ENCODE measurements at regions not wholly inside any gene's neighbourhood (a gene's known extent, or its start where the extent isn't known, plus 50 kb on each side); places are given as distances from the start of the nearest gene placed in this dataset.
"Not testable (repeated sequence)": the region's sequence is repeated elsewhere in the genome, so short reads cannot be mapped to it uniquely, and the experiment has no call there.

DNA sequence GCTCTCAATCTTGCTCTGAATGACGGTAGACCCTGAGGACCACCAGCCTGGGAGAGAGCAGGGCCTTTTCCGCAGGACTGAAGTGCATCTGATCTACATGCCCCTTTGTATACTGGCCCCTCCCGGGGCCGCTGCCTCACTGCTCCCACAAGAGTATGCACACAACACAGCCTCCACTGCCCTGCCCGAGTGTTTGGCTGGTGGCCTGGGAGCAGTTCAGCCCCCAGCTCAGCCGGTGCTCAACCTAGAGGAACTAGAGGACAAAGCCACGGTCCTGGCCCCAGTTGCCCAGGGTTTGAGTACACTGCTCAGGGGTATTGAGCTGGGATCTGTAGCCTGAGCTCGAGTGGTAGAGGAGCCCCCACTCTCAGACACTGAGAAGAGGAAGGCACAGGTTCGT is 118.9 kb upstream of the CAB39 start:
- DNase-seq (ENCODE audit: extremely low read depth, low read depth), result no peak

DNA sequence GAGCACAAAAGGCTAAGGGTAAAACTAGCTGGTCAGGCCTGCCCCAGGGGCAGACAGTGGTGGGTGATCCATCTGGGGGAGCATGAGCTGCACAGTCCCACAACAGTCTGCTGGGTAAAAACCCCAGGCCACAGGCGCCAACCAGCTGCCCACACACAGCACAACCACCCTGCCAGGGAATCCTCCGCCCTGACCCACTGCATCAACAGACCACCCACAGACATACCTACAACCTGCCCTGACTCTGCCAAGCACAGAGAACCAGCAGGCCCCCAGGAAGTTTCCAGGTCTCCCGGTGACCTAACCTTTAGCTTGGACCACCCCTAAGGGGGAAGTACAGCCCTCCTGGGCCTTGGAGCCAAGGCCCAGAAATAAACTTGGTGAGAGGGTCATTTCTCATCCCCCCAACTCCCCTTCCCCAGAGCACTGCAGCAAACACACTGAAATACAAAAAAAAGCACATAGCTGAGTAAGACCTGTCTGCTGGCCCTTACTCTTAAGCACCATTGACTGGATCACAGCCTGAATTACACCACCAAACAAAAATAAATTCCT is 118.3 kb upstream of the CAB39 start:
- no peak for DNase-seq (ENCODE audit: extremely low read depth, low read depth)

DNA sequence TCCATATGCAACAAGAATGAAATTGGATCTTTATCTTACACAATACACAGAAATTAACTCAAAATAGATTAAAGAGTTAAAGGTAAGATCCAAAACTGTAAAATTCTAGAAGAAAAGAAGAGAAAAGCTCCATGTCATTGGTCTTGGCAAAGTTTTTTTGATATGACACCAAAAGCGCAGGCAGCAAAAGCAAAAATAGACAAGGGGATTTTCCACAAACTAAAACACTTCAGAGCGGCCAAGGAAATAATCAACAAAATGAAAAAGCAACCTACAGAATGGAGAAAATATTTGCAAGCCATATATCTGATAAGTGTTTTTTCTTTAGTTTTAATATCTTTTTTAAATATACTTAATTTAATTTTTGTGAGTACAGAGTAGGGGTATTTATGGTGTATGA is 112.8 kb upstream of the CAB39 start:
- DNase-seq (ENCODE audit: extremely low read depth, low read depth), result no peak

DNA sequence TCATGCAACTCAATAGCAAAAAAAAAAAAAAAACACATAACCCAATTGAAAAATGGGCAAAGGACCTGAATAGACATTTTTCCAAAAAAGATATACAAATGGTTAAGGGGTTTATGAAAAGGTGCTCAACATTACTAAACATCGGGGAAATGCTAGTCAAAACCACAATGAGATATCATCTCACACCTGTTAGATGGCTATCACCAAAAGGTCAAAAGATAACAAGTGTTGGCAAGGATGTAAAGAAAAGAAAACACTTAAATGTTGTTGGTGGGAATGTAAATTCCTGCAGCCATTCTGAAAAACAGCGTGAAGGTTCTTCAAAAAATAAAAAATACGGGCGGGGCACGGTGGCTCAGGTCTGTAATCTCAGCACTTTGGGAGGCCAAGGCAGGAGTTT is 112.4 kb upstream of the CAB39 start:
- DNase-seq (ENCODE audit: extremely low read depth, low read depth), result no peak

DNA sequence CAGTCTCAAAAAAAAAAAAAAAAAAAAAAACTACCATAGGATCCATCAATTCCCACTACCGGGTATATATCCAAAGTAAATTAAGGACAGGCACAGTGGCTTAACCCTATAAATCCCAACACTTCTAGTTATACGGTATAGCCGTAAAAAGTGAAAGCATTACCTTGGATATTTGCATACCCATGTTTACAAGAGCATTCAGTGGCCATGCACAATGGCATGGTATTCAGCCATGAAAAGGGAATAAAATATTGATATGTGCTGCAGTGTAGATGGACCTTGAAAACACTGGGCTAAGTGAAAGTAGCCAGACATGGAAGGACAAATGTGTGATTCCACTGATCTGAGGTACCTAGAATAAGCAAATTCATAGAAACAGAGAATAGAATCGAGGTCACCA is 111.8 kb upstream of the CAB39 start:
- no peak for DNase-seq (ENCODE audit: extremely low read depth, low read depth)

DNA sequence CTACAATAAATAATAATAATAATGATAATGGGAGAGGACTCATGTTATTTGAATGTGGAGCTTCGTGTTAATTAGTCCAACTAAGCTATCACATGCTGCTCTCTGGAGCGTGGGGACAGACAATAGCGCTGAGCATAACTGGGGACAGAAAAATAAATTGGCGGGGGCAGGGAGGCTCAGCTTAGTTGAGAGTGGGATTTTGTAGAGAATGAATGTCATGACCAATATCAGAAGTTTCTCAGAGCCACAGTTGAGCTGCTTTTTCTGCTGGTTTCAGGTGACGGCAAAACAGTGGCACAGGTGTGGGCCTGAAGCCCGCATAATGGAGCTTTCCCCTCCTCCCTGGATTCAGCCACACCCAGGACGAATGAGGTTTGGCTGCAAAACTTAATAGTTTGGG is 111.1 kb upstream of the CAB39 start:
- DNase-seq (ENCODE audit: extremely low read depth, low read depth), result no peak

DNA sequence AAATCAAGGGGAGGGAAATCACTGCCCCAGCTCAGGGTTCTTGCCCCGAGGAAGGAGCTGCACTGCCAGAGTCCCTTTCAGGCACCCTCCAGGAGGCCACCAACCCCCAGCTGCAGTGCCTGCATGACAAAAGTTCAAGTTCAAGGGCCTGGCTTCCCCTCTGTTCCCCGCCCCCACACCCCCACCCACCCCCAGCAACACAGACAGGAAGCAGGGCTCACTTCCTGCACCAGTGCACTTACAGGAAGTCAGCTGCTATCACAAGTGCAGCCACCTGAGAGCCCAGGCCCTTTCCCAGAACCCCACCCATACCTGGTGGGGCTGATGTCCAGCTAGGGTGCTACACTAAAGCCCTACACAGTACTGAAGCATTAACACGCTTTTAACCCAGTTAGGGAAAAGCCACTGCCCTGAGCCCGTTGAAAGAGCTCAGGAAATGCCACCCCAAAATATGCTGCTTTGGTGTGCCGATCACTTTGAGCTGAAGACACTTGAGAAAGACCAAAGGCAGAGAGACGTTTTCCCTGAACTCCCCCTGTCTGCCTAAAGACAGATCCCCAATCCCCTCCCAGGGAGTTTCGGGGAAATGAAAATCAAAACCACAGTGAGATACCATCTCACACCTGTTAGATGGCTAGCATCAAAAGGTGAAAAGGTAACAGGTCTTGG is 109.9 kb upstream of the CAB39 start:
- DNase-seq (ENCODE audit: extremely low read depth, low read depth), result no peak

DNA sequence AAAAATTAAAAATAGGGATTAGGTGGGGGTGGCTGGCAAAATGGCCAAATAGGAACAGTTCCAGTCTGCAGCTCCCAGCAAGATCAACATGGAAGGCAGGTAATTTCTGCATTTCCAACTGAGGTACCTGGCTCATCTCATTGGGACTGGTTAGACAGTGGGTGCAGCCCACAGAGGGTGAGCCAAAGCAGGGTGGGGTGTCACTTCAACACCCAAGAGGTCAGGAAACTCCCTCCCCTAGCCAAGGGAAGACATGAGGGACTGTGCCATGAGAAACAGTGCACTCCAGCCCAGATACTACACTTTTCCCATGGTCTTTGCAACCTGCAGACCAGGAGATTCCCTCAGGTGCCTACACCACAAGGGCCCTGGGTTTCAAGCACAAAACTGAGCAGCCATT is 109.3 kb upstream of the CAB39 start:
- not testable (repeated sequence) for DNase-seq (ENCODE audit: extremely low read depth, low read depth)

DNA sequence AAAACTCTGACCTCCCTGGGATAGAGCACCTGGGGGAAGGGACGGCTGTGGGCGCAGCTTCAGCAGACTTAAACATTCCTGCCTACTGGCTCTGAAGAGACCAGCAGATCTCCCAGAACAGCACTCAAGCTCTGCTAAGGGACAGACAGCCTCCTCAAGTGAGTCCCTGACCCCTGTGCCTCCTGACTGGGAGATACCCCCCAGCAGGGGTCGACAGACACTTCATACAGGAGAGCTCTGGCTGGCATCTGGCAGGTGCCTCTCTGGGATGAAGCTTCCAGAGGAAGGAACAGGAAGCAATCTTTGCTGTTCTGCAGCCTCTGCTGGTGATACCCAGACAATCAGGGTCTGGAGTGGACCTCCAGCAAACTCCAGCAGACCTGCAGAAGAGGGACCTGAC is 108.5 kb upstream of the CAB39 start:
- DNase-seq (ENCODE audit: extremely low read depth, low read depth), result not testable (repeated sequence)

DNA sequence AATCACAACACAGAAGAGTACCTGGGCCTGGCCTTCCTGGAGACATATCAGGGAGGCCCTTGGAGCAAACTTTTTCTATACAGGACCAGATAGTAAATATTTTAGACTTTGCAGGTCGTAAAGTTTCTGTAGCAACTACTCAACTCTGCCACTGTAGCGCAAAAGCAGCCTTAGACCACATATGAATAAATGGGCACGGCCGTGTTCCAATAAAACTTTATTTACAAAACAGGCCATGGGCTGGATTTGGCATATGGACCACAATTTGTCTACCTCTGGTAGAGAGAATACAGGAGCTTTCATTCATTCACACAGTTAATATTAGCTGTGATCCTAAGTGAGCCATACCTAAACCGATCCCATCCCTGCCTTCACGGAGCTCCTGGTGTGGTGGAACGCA is 98.6 kb upstream of the CAB39 start:
- DNase-seq (ENCODE audit: extremely low read depth, low read depth), result no peak

DNA sequence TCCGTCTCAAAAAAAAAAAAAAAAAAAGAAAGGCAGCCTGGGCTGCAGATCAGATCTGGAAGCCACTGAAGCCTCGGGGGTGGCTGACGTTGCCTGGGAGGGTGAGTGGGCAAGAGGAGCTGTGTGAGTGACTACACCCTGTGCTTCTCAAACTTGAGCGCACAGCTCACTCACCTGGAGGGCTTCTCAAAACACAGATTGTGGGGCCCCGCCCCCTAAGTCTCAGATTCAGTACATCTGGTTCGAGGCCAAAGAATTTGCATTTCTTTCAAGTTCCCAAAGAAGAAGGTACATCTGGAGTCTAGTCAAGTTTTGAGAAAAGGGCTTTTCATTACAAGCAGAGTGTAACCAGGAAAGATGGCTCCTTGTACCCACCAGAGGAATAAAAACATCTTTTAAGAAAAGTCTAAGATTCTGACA is 97.7 kb upstream of the CAB39 start:
- DNase-seq (ENCODE audit: extremely low read depth, low read depth), result no peak

DNA sequence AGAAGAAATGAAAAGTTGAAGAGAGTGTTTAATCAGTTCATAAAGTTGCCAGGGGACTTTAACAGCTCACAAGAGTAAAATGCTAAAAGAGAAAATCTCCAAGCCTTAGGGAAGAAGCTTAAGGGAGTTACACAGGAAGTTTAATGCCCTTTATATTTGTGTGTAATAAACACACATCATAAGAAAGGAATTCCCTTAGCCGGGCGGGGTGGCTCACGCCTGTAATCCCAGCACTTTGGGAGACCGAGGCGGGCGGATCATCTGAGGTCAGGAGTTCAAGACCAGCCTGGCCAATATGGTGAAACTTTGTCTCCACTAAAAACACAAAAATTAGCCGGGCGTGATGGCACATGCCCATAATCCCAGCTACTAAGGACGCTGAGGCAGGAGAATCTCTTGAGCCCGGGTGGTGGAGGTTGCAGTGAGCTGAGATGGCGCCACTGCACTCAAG is 95.4 kb upstream of the CAB39 start:
- peak; percentile 78 for DNase-seq (ENCODE audit: extremely low read depth, low read depth)

DNA sequence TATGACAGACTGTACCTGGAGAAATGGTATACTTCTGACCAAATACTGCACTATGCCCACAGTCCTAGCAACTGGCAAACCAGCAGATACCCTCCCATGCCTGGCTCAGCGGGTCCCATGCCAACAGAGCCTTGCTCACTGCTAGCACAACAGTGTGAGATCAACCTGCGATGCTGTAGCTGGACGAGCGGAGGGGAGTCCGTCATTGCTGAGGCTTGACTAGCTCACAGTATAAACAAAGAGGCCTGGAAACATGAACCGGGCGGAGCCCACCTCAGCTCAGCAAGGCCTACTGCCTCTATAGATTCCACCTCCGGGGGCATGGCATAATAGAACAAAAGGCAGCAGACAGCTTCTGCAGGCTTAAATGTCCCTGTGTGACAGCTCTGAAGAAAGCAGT is 93.2 kb upstream of the CAB39 start:
- DNase-seq (ENCODE audit: extremely low read depth, low read depth), result no peak

DNA sequence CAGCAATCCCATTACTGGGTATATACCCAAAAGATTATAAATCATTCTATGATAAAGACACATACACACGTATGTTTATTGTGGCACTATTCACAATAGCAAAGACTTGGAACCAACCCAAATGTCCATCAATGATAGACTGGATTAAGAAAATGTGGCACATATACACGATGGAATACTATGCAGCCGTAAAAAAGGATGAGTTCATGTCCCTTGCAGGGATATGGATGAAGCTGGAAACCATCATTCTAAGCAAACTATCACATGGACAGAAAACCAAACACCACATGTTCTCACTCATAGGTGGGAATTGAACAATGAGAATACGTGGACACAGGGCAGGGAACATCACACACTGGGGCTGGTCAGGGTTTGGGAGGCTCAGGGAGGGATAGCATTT is 87.4 kb upstream of the CAB39 start:
- not testable (repeated sequence) for DNase-seq (ENCODE audit: extremely low read depth, low read depth)

DNA sequence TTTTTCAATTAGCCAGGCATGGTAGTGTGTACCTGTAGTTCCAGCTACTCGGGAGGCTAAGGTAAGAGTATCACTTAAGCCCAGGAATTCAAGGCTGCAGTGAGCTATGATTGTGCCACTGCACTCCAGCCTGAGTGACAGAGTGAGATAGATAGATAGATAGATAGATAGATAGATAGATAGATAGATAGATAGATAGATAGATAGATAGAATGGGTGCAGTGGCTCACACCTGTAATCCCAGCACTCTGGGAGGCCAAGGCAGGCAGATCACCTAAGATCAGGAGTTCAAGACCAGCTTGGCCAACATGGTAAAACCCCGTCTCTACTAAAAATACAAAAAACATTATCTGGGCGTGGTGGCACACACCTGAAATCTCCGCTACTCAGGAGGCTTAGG is 85.6 kb upstream of the CAB39 start:
- not testable (repeated sequence) for DNase-seq (ENCODE audit: extremely low read depth, low read depth)

DNA sequence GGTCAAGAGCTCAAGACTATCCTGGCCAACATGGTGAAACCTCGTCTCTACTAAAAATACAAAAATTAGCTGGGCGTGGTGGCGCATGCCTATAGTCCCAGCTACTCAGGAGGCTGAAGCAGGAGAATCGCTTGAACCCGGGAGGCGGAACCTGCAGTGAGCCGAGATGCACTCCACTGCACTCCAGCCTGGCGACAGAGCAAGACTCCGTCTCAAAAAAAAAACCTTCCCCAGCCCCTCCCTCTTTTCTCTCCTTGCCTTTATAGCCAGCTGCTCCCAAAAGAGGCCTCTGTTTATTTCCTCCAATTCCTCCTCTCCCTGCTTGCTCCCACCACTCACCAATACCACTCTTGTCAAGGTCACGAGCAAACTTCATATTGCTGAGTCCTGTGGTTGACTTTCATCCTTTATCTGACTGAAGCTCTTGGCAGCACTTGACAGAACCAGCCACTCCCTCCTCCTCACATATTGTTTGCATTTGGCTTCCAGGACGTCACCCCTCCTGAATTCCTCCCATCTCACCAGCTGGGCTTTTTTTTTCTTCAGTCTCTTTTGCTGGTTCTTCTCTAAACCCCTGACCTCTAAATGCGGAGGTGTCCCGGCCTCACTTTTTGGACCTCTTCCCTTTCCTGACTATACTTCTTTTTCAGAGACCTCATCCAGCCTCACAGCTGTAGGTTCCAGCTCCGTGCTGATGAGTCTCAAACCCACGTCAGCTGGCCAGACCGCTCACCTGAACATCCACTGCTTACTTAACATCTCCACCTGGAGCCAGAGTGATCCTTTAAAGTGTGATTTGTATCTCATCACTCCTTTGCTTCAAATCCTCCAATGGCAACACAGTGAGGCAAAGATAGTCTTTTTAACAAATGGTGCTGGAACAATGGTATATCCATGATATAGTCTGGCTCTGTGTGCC is 84.6 kb upstream of the CAB39 start:
- no peak for DNase-seq (ENCODE audit: extremely low read depth, low read depth)

DNA sequence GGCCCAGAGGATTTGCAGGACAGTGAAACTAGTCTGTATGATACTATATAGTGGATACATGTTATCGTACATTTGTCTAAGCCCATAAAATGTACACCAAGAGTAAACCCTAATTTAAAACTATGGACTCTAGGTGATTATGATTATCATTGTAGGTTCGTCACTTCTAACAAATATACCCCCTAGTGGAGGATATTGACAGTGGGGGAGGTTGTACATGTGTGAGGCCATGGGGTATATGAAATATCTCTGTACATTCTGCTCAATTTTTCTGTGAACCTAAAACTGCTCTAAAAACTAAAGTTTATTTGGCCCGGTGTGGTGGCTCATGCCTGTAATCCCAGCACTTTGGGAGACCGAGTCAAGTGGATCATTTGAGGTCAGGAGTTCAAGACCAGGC is 81.2 kb upstream of the CAB39 start:
- no peak for DNase-seq (ENCODE audit: extremely low read depth, low read depth)

DNA sequence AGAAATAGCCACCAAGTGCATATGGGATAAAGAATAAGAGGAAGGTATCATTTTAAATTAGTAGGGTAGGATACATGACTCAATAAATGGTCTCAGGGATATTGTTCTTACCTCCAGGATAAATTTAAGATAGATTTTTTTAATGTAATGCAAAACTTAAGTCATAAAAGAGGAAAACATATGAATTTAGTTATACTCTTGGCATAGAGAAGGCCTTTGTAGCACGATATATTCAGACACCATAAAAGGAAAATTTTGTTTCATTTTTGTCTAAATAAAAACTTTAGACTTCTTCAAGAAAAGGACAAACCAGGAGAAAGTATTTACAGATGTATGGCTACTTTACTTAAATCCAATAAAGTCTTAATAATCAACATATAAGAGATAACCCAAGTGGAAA is 78.5 kb upstream of the CAB39 start:
- DNase-seq (ENCODE audit: extremely low read depth, low read depth), result no peak

DNA sequence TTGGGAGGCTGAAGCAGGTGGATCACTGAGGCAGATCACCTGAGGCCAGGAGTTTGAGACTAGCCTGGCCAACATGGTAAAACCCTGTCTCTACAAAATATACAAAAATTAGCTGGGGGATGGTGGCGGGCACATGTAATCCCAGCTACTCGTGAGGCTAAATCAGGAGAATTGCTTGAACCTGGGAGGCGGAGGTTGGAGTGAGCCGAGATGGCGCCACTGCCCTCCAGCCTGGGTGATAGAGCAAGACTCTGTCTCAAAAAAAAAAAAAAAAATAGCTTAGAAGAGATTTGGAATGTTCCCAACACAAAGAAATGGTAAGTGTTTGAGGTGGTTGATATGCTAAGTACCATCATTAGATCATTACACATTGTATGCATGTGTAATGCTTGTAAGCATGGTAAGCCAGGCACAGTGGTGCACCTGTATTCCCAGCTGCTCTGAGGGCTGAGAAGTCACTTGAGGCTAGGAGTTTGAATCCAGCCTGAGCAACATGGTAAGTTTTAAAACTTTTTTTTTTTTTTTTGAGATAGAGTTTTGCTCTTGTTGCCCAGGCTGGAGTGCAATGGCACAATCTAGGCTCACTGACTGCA is 77.8 kb upstream of the CAB39 start:
- not testable (repeated sequence) for DNase-seq (ENCODE audit: extremely low read depth, low read depth)

DNA sequence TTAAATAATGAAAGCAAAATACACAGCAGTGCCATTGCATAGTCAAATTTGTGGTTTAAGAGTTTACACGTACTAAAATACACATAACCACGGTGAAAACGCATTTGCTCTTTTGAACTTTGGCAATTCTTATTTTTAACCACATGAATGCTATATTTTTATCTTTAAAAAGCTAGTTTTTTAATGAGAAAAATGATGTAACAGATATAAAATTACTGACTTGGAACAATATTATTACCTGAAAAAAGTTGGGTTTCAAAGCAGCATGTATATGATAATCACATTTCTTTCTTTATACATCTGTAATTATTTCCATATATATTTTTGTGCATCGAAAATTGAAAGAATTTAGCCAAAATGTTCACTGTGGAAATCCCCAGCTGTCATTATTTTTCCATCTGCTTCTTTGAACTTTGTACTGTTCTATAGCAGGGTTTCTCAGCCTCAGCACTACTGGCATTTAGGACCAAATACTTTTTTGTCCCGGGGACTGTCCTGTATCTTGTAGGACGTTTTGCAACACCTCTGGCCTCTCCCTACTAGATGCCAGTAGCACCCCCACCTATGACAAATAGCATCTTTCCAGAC is 75.9 kb upstream of the CAB39 start:
- no peak for DNase-seq (ENCODE audit: extremely low read depth, low read depth)

DNA sequence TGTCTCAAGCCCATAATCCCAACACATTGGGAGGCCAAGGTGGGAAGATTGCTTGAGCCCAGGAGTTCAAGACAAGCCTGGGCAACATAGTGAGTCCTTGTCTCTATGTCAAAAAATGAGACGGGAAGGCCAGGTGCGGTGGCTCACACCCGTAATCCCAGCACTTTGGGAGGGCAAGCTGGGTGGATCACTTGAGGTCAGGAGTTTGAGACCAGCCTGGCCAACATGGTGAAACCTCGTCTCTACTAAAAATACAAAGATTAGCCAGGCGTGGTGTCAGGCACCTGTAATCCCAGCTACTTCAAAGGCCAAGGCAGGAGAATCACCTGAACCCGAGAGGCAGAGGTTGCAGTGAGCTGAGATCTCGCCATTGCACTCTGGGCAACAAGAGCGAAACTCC is 75.2 kb upstream of the CAB39 start:
- DNase-seq (ENCODE audit: extremely low read depth, low read depth), result not testable (repeated sequence)
